HG03469 (cell line): ENCODE measurements at regions not wholly inside any gene's neighbourhood (a gene's known extent, or its start where the extent isn't known, plus 50 kb on each side); places are given as distances from the start of the nearest gene placed in this dataset.
"Not testable (repeated sequence)": the region's sequence is repeated elsewhere in the genome, so short reads cannot be mapped to it uniquely, and the experiment has no call there.

Experiments used
- ATAC-seq: cut with Tn5 transposase; IDR thresholded peaks from one replicate; pipeline ENCODE4 v1.9.1; 2021; ENCODE audit warnings: mild to moderate bottlenecking, moderate library complexity, moderate number of reproducible peaks; ENCODE audit not compliant: unreplicated experiment

DNA sequence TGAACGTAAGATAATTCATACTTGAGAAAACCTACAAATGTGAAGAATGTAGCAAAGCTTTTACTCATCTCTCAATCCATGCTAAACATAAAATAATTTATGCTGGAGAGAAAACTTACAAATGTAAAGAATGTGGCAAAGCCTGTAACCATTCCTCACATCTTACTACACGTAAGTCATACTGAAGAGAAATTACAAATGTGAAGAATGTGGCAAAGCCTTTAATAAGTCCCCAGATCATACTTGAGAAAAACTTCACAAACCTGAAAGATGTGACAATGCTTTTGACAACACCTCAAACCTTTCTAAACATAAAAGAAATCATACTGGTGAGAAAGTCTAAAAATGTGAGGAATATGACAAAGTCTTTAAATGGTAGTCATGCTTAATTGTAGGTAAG, 89.4 kb downstream of the ZNF675 start:
- no peak for ATAC-seq

- ATAC-seq, result no peak
These were observed 90.1 kb downstream of the ZNF675 start for GRCh38 chr19:23596872-23597271.

GRCh38 chr19:23594311-23594710, 92.7 kb downstream of the ZNF675 start:
- not testable (repeated sequence) for ATAC-seq

GRCh38 chr19:23587546-23587945, 99.5 kb downstream of the ZNF675 start:
- ATAC-seq, result no peak

DNA sequence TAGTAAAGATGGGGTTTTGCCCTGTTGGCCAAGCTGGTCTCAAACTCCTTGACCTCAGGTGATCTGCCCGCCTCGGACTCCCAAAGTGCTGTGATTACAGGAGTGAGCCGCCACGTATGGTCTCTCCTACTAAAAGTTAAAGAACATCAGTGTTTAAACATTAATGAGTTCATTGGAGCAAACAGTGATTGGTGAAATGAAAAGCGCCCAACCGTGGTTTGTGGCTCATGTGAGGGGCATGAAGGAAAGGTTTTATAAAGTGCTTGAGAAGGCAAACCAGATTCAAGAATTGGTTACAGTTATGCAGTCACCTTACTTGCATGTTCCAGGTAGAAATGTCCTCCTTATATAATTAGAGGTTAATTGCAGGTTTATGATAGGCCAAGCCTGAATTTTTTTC, 109.5 kb downstream of the ZNF675 start:
- ATAC-seq, result no peak

- ATAC-seq, result no peak
These were observed 115.8 kb downstream of the ZNF675 start for GRCh38 chr19:23571175-23571574.

DNA sequence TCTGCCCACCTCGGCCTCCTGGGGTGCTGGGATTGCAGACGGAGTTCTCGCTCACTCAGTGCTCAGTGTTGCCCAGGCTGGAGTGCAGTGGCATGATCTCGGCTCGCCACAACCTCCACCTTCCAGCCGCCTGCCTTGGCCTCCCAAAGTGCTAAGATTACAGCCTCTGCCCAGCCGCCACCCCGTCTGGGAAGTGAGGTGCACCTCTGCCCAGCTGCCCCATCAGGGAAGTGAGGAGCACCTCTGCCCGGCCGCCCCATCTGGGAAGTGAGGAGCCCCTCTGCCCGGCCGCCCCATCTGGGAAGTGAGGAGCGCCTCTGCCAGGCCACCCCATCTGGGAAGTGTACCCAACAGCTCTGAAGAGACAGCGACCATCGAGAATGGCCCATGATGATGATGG, 118.9 kb downstream of the ZNF675 start:
- ATAC-seq, result not testable (repeated sequence)

DNA sequence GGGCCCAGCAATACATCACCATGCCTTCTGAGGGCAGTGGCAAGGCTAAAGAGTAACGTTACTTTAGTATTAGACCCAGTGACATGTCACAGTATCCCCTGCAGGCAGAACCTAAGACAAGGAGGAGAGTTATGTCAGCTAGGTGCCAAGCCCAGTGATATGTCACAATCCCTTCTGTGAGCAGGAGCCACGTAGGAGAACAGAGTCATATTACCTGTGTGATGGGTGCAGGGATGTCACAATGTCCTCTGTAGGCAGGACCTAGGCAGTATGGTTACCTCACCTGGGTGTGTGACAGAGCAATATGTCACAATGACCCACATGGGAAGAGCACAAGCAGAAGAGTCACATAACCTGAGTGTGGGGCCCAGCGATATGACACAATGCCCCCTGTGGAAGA, 121.8 kb downstream of the ZNF675 start:
- ATAC-seq, result no peak

DNA sequence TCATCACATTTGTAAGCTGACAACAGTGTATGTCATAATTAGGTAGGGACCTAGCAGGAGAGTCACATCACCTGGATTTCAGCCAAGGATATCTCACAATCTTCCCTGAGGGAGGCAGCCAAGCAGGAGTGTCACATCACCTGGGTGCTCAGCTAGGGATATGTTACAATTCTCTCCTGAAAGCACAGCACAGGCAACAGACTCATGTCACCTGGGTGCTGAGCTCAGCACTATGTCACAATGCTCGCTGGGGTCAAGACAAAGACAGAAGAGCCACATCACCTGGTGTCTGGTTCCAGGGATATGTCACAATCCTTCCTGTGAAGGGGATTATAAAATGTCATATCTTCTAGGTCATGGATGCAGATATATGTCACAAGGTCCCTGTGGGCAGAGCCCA, 123.7 kb downstream of the ZNF675 start:
- no peak for ATAC-seq

- no peak for ATAC-seq
These were observed 125.7 kb downstream of the ZNF675 start for GRCh38 chr19:23561341-23561740.

DNA sequence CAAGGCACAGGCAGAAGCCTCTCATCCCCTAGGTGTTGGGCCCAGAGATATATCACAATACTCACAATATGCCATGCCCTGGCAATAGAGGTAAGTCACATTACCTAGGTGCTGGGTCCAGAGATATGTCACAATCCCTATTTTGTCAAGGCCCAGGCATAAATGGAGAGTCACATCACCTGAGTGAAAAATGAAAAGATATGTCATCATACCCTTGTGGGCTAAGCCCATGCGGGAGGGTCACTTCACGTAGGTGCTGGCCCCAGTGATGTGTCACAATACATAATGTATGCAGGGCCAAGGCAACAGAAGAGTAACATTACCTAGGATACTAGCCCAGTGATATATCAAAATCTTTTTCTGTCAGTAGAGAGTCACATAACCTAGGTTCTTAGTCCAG, 127.0 kb downstream of the ZNF675 start:
- ATAC-seq, result no peak

- no peak for ATAC-seq
These were observed 128.5 kb downstream of the ZNF675 start for GRCh38 chr19:23558541-23558940.

DNA sequence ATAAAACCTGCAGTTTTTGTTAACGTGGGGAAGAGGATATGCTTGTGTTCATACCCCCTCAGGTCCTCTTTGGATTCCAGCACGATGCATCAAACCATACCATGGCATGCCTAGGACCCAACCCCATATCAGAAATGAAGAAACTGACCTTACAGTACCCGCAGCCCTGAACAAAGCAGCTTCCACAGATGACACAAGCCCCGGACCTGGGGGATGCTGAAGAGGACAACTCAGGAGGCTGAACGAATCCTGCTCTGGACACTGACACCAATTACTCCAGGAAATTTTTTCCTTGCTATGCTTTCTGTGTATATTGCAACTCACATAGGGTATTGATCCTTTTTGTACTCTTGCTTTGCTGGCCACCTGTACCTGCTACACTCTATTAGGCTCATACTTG, 129.6 kb downstream of the ZNF675 start:
- ATAC-seq, result no peak

DNA sequence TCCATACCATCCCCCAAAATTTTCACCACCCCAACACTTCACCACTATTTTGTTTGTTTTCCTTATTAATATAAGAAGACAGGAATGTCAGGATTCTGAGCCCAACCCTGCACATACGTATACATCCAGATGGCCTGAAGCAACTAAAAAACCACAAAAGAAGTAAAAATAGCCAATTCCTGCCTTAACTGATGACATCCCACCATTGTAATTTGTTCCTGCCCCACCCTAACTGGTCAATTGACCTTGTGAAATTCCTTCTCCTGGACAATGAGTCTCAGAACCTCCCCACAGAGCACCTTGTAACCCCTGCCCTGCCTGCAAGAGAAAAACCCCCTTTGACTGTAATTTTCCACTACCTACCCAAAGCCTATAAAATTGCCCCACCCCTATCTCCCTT, 132.5 kb downstream of the ZNF675 start:
- no peak for ATAC-seq

DNA sequence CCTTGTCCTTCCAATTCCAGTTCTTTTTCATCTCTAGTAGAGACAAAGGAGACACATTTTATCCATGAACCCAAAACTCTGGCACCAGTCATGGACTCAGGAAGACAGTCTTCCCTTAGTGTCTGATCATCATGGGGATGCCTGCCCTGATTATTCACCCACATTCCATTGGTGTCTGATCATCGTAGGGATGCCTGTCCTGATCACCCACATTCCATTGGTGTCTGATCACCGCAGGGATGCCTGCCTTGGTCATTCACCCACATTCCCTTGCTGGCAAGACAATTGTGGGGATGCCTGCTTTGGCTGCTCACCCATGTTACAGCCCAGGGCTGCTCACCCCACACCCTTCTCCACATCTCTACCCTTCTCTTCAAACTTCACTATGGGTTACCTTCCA, 136.9 kb downstream of the ZNF675 start:
- ATAC-seq, result not testable (repeated sequence)

DNA sequence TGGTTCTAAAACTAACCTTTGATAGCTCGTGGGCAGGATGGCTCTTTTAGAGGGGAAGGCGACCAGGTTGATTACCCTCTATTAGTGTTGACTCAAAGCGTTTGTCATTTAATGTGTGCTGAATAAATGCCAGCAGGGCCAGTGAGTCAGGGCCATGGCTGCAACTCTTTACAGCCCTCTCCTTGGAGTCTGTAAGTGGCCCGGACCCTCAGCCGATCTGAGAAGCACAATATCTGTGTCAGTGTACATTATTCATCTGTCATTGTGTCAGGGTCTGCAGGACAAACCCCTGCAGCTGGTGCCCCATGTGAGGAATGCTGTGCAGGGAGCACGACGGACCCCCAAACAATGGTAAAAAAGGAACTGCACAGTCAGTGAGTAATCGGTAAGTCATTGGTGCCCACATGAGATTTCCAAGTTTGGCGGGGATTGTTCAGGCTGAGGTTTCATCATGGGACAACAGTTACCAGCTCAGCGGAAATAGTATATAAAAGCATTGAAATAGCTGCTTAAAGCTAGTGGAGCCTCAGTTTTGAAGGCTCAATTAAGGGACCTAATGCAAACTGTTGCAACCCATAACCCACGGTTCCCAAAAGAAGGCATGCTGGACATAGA, 139.1 kb downstream of the ZNF675 start:
- ATAC-seq, result no peak

GRCh38 chr19:23547156-23547555, 139.9 kb downstream of the ZNF675 start:
- ATAC-seq, result no peak

- ATAC-seq, result no peak
These were observed 143.7 kb downstream of the ZNF675 start for GRCh38 chr19:23543351-23543750.

DNA sequence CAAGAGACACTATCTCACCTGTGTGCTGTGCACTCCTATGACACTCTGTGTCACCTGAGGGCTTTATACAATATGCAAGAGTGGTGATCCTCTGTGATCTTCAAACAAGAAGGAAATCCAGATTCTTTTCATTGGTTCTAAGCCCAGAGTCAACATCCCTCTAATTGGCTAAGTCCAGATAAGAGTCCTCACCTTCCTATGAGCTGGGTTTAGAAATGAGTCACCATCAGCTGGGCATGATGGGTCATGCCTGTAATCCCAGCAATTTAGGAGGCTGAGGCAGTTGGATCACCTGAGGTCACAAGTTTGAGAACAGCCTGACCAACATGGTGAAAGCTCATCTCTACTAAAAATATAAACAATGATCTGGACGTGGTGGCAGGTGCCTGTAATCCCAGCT, 144.4 kb downstream of the ZNF675 start:
- ATAC-seq, result no peak

GRCh38 chr19:23541991-23542390, 145.0 kb downstream of the ZNF675 start:
- no peak for ATAC-seq

- ATAC-seq, result not testable (repeated sequence)
These were observed 144.9 kb upstream of the ZNF91 start for GRCh38 chr19:23540180-23540579.

- ATAC-seq, result no peak
These were observed 144.2 kb upstream of the ZNF91 start for GRCh38 chr19:23539499-23539898.

DNA sequence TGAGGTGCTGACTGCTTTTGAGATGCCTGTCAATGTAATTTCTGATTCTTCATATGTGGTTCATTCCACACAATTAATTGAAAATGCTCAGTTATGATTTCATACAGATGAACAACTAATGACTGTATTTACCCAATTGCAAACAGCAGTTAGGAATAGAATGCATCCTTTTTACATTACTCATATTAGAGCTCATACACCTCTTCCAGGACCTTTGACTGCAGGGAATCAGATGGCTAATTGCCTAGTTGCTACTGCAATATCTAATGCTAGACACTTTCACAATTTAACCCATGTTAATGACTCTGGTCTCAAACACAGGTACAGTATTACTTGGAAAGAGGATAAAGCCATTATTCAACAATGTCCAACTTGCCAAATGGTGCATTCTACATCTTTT, 141.9 kb upstream of the ZNF91 start:
- ATAC-seq, result not testable (repeated sequence)
